Renal cortical epithelial cell (primary cell): ENCODE measurements at regions not wholly inside any gene's neighbourhood (a gene's known extent, or its start where the extent isn't known, plus 50 kb on each side); places are given as distances from the start of the nearest gene placed in this dataset.

Experiments
- DNase-seq: peaks from one replicate; pipeline ENCODE4 v3.0.0-alpha.2; 2011; ENCODE audit warnings: low read depth

DNA sequence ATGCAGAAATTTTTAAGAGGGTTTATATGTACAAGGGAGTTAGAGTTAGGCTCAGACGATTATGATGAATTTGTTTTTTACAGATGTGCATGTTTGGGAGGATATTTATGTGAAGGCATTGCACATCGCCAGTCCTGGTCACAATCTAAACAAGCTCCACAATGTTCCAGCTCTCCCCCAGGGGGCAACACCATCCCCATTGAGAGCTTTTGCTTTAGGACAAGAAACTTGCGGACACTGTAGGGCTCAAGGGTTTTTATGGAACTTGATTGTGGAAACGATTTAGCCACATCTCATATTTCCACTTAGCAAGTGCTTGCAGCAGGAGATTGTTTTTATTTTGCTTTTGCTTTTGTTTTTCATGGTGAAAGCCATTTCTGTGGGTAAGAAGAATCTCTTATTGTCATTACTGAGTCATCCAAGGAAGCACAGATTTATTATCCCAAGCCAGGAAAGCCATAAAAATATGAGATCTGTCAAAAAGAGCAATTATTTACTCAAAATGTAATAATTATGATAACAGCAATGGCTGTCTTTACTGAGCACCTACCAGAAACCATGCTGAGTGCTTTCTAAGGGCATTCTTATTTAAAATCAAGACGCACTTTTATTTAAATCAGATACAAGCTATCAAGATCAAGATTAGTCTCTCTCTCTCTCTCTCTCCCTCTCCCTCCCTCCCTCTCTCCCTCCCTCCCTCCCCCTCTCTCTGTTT is 276.7 kb upstream of the SRRM4 start:
- no peak for DNase-seq

DNA sequence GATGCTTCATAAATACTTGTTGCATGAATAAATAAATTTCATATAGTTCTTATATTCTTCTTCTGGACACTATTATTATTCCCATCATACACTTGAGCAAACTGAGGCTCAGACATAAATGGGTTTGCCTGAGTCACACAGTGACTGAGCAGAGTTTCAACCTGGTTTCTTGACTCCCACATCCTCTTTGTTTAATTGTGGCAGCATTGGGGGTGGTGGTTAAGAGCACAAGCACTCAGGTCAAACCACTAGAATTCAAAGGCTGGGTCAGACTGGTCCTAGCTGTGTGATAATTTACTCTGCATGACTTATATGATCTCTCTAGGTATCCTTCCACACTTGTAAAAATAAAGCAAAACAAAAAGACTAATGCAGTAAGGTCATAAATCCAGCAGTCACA is 274.9 kb upstream of the SRRM4 start:
- no peak for DNase-seq

DNA sequence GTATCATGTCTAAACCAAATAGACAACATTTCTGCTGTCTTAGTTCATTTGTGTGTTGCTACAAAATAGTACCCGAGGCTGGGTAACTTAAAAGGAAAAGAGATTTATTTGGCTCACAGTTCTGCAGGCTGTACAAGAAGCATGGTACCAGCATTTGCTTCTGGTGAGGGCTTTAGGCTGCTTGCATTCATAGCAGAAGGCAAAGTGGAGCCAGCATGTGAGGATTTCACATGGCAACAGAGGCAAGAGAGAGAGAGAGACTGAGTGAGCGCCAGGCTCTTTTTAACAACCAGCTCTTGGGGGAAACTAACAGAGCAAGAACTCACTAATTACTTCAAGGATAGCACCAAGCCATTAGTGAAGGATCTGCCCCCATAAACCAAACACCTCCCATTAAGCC is 271.4 kb upstream of the SRRM4 start:
- no peak for DNase-seq

DNA sequence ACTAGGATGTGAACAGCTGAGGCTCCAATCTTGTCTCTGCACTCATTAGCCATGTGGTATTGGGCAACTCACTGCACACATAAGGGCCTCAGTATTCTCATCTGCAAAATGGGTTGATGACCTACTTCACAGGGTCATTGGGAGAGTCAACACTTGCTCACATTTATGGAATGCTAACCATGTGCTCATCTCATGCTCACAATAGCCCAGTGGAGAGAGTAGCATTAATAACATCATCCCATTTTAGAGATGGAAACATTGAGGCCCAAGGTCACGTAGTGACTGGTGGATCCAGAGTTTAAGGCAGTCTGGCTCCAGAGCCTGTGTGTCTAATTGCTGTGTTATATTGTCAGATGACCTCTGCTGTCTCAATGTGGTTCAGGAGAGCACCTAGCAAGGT is 270.2 kb upstream of the SRRM4 start:
- DNase-seq = no peak

DNA sequence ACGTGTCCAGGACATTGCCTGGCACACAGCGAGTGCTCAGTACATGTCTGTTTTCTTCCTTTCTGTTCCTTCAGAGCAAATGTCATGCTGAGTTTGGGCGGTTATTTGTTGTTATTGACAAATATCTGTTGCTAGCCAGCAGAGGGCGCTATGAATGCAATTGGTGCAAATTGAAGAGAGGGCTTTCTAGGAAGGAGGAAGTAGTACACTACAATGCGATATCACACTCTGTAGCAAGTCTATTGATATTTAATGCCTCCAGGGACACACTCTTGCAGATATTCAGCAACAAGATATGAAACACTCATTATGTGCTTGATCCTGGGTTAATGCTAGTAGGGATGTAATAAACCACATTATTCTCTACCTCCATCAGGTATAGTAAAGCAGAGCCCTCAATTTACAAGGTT is 267.3 kb upstream of the SRRM4 start:
- no peak for DNase-seq

DNA sequence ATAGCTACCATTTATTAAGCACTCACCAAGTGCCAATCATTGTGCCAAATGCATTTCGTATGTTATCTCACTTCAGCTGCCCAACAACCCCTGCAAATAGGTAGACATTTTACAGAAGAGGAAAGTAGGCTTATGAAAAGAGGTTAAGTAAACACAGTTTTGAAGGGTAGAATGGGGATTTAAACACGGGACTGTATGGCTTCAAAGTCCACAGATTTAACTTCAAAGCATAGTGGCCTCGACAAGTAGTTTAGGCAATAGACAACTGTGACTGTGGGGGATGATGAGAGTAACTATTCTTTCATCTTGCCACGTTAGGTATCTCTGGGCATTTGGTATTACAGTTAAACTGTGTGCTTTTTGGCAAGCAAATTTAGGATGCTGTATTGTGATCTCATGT is 266.8 kb upstream of the SRRM4 start:
- DNase-seq = no peak

DNA sequence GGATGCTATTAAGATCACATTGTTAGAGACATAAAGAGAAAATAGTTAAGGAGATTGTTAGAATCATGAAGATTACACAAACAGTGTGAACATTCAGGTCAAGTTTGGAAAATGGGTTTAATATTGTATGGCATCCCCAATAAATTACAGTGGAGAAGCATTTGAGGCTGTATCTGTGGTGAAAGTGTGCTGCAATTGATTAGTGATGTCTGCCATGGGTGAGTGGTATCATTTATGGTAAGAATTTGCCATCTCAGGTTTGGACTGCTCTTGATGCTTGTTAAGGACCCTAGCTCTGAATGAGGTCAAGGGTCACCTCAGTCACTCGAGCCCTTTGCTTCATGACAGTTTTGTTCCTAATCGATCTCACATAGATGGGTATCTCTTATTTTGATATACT is 265.7 kb upstream of the SRRM4 start:
- no peak for DNase-seq

DNA sequence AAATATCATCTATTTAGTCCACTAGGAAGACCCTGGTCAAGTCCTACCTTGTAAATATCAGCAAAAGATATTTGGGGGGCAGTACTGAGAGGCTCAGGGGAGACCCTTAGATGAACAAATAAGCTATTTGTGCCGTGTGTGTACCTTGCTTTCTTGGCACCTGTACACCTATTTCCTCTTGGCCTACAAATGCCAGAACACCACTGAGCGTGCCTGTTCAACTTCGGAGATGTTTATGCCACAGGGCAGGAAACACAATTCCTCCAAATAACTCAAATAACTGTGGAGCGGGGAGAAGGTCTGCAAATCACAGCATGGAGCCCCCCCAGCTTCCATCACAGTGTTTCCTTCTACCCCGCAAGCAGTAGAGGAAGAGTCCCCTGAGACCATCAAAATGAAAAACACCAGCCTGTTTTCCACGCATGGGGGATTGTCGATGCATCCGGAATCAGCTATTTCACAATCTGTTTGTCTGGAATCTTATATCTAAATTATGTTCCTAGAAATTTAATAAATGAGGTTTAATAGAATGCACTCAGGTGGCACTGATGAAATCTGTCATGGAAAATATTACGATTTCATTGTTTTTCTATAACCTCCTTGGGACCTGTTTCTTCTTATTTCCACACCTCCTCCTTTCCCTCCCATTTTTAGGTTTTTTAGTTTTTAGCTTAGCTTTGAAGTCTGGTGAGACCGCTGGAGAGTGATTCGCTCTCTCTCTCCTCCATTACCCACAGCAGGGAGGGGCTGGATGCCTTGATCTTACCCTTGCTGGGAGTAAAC is 254.0 kb upstream of the SRRM4 start:
- DNase-seq = no peak

DNA sequence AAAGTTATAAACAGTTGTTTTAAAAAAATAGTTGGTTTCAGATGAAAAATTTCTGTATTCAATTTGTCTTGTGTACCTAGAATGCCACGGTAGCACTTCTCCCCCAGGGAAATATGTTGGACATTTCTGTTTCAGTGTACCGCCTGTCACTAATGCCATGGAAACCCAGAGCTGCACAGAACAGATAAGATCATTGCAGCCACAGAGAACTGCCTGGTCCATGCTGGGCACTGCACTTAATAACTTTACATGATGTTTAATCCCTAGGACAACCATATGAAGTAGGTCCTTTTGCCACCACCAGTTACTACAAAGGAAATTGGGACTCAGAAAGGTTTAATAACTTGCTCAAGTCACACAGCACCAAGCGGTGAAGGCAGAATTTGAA is 253.4 kb upstream of the SRRM4 start:
- DNase-seq = no peak

DNA sequence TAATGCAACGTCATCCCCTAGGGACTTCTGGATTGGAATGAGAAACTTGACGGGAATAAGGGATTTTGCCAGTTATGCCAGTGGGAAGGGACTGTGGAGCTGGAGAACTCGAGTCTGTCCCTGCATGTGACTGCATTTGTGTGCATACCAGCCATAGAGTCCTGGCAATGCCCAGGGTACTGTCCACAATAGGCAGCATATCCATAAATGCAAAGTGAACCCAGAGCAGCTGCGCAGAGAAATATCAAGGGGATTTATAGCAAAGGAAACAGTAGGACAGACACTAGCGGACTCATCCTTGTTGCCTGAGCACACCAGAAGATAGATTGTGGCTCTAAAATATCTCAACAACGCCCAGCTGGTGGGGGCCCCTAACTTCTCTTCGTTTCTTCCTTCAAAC is 247.1 kb upstream of the SRRM4 start:
- DNase-seq = no peak

DNA sequence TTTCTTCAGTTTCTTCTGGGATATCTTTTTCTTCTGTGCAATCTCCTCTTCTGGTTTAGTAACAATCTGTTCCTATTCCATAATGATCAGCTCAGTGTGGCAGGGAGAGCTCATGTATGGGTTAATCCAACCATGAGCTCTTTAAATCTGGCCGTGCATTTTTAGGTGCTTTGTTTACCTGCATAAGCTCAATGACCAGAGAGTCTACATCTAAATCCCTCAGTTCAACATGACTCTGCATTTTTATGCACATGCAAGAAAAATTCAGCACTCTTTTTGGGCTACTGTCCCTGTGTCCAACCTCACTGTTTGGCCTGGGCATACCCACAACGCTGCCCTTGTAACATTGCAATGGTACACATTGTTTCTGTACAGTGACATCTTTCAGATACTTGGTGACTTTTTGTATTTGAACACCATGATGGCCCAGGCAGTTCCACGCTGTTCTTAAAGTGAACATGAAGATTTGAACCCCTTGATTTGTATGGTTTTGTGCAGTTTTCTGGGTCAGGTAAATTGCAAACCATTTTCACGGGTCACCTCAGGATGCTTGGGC is 243.3 kb upstream of the SRRM4 start:
- no peak for DNase-seq

DNA sequence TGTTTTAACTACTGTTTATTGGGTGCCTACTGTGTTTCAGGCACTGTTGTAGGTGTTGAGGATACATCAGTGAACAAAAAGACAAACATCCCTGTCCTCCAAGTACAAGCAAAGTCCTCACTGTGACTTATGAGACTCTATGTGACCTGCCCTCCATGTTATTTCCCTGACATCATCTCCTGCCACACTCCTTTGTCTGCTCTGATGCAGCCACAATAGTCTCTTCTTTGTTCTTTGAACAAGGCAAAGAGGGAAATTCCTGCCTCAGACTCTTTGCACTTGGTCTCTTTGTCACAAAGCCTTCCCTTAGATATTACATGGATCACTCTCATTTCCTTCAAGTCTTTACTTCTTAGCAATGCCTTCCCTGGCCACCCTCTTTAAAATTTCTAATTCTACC is 240.1 kb upstream of the SRRM4 start:
- DNase-seq = no peak

DNA sequence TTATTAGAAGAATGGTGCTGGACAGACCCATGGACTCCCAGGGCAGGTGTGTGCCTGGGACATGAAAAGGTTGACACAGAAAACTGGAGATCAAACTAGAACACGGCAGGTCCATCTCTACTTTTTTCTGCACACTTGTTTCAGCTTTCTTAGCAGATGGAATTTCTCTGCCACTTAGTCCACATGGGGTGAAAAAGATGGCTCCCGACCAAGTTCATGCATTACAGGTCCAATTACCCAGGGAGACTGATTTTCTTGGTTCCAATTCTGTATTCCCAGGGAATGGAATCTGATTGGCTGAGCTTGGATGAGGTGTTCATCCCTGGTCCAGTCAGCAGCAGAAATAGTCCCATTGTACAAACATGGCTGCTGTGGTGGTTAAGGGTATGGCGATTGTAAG is 238.9 kb upstream of the SRRM4 start:
- DNase-seq = no peak

DNA sequence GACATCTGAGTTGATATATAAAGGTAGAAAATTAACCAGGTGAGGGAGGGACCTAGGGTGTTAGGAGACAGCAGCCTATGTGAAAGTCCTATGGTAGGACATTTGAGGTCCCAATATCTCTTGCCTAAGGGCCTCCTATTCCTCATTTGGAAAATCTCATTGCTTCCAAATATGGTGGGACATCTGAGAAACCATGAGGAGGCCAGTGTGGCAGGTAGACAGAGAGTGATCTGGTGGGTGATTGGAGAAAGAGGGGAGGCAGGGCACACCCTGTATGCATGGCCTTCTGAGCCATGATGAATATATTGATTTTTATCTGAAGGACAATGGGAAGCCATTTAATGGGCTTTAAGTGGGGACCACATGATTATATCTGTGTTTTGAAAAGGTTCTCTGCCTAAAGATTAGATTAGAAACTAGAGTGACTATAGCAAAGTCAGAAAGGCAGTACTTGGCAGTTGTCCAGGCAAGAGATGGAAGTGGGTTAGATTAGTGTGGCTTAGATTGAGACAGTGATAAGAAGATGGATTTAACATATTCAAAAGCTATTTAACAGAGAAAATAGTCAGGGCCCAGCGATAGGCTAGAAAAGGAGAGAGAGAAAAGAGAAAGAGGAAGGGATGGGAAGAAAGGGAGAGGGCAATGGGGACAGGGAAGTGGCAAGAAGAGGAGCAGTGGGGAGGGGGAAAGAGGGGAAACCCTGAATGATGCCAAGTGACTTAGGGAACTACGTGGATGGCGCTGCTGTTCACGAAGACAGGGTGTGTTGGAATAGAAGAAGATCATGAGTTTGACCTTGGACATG is 237.2 kb upstream of the SRRM4 start:
- no peak for DNase-seq

DNA sequence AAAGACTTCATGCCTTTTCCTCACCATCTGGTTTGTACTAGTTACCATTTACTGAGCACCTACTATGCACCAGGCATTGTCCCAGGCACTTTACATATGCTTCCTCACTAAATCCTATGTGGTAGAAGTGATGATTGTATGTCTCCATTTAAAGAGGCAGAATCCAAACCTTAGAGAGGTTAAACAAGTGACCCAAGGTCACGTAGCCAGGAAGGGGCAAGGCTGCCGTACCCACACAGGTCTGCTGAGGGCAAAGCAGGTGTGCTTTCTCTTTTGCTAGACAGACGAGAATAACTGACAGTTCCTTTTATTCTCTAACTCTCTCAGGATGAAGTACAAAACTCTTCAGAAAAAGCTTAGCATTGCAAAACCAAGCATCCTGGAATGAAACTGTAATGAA is 235.2 kb upstream of the SRRM4 start:
- no peak for DNase-seq

DNA sequence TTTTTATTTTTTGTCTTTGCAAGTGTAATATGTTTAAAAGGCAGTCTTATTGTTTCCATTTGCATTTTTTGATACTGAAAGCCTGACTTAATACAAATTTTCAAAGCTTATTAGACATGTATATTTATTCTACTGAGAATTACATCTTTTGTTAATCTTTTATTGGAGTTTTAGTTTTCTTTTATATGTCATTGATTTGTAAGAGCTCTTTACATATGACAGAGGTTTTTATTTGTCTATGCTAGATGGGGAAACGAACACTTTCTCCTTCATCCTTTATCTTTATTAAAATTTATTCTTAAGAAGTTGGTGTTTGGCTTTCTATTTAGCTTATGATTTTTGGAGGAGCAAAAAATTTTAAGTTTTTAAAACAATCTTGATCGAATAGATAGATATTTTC is 234.4 kb upstream of the SRRM4 start:
- no peak for DNase-seq

DNA sequence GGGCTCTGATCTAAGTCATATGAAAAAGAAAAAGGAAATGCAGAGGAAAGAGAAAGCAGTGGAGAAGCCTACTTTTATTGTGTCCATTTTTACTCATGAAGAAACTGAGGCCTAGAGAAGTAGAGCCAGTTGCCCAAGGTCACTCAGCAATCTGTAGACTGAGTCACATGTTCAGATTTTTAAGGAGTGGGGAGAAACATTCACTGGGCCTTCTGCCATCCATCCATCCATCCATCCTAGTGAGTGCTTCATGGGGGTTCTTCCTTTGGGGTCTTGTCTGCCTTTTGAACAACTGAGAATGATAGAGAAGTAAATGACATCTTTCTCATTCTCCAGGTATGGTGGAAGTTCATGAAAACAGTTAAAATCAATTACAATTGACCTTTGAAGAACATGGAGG is 233.6 kb upstream of the SRRM4 start:
- DNase-seq = no peak

DNA sequence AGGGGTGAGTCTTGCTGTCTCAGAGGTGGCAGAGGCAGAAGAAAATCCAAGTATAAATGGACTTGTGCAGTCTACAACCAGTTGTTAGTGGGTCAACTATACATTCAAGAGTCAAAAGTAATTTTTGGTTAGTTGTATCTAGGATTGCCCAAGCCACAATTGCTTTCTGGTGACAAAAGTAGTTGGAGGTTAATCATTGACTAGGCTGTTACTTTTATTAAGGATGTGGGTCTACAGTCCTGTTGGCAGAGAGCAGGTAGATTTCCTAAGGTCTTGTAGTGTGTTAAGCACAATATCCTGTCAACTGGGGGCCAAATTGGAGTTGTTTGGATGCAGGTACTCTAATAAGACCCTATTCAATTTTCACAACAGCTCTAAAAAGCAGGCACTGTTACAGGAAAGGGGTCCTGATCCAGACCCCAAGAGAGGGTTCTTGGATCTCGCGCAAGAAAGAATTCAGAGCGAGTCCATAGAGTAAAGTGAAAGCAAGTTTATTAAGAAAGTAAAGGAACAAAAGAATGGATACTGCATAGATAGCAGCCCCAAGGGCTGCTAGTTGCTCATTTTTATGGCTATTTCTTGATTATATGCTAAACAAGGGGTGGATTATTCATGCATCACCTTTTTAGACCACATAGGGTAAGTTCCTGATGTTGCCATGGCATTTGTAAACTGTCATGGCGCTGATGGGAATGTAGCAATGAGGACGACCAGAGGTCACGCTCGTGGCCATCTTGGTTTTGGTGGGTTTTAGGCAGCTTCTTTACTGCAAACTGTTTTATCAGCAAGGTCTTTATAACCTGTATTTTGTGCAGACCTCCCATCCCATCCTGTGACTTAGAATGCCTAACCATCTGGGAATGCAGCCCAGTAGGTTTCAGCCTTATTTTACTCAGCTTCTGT is 232.6 kb upstream of the SRRM4 start:
- DNase-seq = no peak

DNA sequence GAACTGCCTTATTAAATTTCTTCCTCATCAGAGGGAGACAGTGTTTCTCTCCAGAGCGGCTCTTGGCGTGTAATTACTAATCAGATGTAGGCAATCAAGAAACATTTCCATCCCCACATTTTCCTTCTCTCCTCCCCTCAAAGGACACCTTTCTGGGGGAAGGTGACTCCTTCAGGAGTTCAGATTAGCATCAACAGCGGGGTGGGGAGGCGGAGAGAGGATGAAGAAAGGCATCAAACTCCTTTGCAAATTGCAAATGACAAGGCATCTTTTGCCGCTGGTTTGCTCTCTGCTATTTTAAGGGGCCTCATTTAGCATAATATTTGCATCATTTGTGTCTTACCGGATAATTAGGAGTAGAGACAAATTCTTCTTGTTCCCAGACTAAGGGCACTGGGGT is 231.7 kb upstream of the SRRM4 start:
- DNase-seq = no peak

DNA sequence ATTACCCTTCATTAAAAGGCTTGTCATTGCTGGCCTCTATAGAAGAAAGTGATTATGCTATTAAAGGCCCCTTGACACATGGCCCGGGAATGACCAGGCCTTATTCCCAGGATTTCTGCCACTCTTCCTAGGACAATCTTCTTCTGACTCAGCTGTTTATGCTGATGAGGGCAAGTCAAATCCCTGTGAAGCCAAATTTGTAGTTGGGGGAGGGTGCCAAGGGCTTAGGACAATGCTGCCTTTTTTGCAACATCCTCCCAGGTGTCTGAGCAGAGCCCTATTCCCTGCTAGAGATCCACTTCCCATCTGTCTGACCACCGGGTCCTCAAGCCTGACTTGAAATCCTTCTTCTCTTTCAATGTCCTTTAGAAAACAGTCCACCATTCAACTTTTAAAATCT is 230.7 kb upstream of the SRRM4 start:
- no peak for DNase-seq

DNA sequence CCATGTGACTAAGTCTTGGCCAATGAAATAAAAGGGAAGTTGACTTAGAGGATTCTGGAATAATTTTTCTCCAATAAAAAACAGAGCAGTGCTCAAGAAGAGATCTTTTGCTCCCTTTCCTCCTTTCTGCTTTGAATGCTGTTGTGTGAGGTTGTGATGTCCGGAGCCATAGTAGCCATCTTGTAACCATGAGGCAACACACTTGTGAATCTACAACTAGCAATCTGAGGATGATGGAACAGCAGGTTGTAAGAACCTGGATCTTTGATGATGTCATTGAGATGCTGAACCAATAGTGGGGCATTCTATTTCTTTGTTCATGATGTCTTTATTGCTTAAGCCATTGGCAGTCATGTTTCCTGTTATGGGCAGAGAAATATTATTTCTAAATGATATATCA is 230.0 kb upstream of the SRRM4 start:
- DNase-seq = no peak

DNA sequence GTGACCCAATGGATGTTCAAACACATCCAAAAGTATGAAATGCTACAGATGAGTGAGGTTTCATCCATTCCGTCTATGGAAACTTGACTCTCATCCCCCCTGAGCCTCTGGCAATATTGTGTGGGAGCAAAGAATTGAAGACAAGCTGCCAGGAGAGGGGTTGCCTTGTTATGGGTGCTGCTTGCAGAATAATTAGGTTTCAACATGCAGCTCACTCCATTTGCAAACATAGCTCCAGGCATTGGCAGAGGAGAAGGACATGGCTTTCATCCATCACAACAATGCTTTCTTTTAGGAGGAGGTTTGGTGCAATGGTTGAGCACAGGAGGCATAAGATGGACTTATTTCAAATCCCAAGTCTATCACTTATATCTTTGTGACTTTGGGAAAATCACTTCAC is 220.7 kb upstream of the SRRM4 start:
- no peak for DNase-seq
